Thyroid gland (tissue), 4 donors: ENCODE measurements at regions not wholly inside any gene's neighbourhood (a gene's known extent, or its start where the extent isn't known, plus 50 kb on each side); places are given as distances from the start of the nearest gene placed in this dataset.

Experiments
- CTCF ChIP-seq, 6 experiments: fragments of 200-600 bp in 3 of 6; fragments of 450-650 bp in 3 of 6; sonication (generic) in 3 of 6; IDR thresholded peaks; one replicate each; pipeline ENCODE4 v1.5.1; 2016 to 2019; ENCODE audit warnings: antibody characterized with exemption in 6 of 6, mild to moderate bottlenecking in 2 of 6, inconsistent platforms in 1 of 6, moderate library complexity in 1 of 6
- POLR2A ChIP-seq, 2 donors: fragments of 450-650 bp; IDR thresholded peaks; one replicate each; pipeline ENCODE4 v1.6.1; 2017; ENCODE audit warnings: antibody characterized with exemption in 2 of 2, mild to moderate bottlenecking in 2 of 2, moderate library complexity in 1 of 2

- TF ChIP-seq CTCF (IDR thresholded peaks at IDR 0.05) (no peak), POLR2A (IDR thresholded peaks at IDR 0.05) (no peak)
Observed at GRCh38 chr12:29929295-29929694, 145.6 kb upstream of the TMTC1 start.
